ENCODE measurements at regions not wholly inside any gene's neighbourhood (a gene's known extent, or its start where the extent isn't known, plus 50 kb on each side); places are given as distances from the start of the nearest gene placed in this dataset.

DNA sequence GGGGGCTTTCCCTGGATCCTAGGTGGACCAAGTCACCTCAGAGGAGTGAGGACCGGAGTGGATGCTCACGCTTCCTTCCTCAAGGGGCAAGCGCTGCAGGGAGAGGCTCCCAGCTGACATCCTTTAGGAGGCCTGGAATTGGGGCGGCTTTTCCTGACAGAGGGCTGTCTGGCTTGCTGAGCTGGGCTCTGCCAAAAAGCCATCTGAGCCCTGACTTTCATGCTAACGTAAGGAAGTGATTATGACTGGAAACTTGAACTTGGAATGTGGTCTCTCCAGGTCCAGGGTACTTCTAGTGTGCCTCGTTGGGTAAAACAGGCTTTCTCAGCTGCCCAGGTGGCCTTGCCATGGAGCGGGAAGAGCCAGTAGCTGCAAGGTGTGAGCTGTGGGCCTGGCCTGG, 268.3 kb upstream of the SPRED2 start:
- no peak for DNase-seq
- no peak overlapping the region for H3K4me3 ChIP-seq
- no peaks in the 10 kb centered on the region for H3K36me3 ChIP-seq
- no peaks in the 10 kb centered on the region for H3K9me3 ChIP-seq (replicated peaks)
- H3K27me3 ChIP-seq (ENCODE audit: low read depth): peaks cover 63% of the 10 kb centered on the region
- H3K4me1 ChIP-seq: no peaks in the 10 kb centered on the region
- TF ChIP-seq, protein P1, sequence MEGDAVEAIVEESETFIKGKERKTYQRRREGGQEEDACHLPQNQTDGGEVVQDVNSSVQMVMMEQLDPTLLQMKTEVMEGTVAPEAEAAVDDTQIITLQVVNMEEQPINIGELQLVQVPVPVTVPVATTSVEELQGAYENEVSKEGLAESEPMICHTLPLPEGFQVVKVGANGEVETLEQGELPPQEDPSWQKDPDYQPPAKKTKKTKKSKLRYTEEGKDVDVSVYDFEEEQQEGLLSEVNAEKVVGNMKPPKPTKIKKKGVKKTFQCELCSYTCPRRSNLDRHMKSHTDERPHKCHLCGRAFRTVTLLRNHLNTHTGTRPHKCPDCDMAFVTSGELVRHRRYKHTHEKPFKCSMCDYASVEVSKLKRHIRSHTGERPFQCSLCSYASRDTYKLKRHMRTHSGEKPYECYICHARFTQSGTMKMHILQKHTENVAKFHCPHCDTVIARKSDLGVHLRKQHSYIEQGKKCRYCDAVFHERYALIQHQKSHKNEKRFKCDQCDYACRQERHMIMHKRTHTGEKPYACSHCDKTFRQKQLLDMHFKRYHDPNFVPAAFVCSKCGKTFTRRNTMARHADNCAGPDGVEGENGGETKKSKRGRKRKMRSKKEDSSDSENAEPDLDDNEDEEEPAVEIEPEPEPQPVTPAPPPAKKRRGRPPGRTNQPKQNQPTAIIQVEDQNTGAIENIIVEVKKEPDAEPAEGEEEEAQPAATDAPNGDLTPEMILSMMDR (IDR thresholded peaks at IDR 0.05; ENCODE audit: borderline replicate concordance): no peak
- H3K27ac ChIP-seq (replicated peaks): no peak overlapping the region
- intact Hi-C loops (cut with micrococcal nuclease): no loop called here

DNA sequence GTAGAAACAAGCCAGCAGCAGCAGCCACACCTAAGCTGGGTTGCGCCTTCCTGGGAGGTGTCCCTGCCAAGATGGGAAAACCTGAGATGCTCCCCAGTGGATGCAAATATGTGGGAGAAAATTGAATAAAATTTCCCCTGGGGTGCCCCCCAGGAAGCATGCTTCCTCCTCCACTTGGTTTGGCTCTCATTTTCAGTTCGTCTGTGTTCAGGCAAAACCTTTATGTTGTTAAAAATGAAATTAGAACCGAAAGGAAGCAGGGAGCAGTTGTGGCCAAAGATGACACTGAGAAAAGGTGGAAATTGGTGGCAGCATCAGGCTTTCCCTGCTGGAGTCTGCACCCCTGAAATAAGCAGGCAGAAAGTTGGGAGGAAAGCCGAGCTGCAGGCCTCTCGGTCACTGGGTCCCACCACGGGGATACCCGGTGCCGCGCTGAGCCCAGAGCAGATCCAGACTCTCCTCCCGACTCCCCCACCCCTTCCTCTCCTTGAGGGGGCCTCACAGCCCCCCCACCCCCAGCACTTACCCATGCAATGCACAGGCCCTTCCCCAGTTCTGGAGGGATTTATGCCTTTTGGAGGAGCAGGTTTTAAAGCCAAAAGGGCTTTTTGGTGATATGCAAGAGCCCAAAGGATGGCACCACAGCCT, 267.7 kb upstream of the SPRED2 start:
- H3K4me1 ChIP-seq: no peaks in the 10 kb centered on the region

DNA sequence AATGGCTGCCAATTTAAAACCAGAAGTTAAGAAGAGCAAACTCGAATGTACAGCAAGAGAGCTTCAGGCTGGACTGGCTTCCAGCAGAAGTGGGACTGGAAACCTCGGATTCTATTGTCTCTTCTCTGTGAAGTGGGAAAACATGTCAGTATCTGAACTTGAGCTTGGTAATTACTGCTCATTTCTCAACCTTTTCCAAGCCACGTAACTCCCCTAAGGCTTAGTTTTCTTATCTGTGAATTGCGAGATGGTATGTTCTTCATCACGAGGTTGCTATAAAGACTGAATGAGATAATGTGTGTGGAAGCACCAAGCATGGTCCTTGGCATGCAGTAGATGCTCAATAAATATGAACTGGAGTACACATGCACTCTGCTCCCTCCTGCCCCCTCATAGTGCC, 259.4 kb upstream of the SPRED2 start:
- intact Hi-C loops (cut with micrococcal nuclease): no loop called here

More for the DNA sequence above, 267.7 kb upstream of the SPRED2 start:
- Histone ChIP-seq H3K36me3 (no peaks in the 10 kb centered on the region), H3K27me3 (ENCODE audit: low read depth) (peaks cover 63% of the 10 kb centered on the region), H3K9me3 (replicated peaks) (no peaks in the 10 kb centered on the region), H3K27ac (replicated peaks) (no peak overlapping the region), H3K4me3 (no peak overlapping the region)
- DNase-seq: no peak
- TF ChIP-seq, protein P1 (IDR thresholded peaks at IDR 0.05; ENCODE audit: borderline replicate concordance): no peak
- intact Hi-C loops (cut with micrococcal nuclease): no loop called here

DNA sequence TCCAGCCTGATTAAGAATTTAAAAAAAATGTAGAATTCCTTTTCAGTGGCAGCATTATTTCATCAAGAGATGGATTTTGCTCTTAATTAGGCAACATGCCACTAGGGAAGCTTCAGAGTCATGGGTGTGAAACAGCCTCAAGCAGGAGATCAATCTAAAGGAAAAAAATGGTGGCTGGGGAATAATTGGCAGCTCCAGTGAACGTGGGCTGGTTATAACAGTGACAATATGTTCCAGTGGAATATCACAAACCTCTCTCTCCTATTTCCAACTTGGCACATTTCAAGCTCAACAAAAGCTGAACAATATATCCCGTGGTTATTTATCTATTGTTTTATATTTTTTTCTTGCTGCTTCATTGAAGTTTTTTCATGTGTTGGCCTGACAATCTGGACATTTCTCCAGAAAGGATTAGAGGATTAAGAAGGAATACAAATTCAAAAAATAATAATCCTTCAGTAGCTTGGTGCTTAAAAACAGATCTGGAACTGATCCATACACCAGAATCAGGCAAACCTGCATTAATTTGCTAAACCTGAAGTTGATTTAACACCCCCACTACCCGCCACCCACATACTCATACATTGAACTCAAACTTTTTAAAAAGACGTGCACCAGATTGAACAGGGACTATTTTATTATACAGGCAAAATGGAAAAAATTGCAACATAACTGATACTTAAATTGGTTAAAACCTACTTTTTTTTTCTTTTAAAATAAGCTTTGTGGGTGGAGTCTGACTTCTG, 255.9 kb upstream of the SPRED2 start:
- Histone ChIP-seq H3K9me3 (replicated peaks) (no peaks in the 10 kb centered on the region), H3K4me1 (peaks cover 9% of the 10 kb centered on the region), H3K27ac (replicated peaks) (no peak overlapping the region), H3K27me3 (ENCODE audit: low read depth) (peaks cover 55% of the 10 kb centered on the region), H3K36me3 (no peaks in the 10 kb centered on the region), H3K4me3 (no peak overlapping the region)
- TF ChIP-seq, protein P1 (IDR thresholded peaks at IDR 0.05; ENCODE audit: borderline replicate concordance): no peak
- no peak for DNase-seq
- intact Hi-C loops (cut with micrococcal nuclease): no loop called here

More for the DNA sequence above, 259.4 kb upstream of the SPRED2 start:
- no peak for DNase-seq
- Histone ChIP-seq H3K36me3 (no peaks in the 10 kb centered on the region), H3K4me3 (no peak overlapping the region), H3K27me3 (ENCODE audit: low read depth) (peaks cover 39% of the 10 kb centered on the region), H3K9me3 (replicated peaks) (no peaks in the 10 kb centered on the region), H3K27ac (replicated peaks) (no peak overlapping the region), H3K4me1 (peaks cover 9% of the 10 kb centered on the region)
- TF ChIP-seq, protein P1 (IDR thresholded peaks at IDR 0.05; ENCODE audit: borderline replicate concordance): no peak

DNA sequence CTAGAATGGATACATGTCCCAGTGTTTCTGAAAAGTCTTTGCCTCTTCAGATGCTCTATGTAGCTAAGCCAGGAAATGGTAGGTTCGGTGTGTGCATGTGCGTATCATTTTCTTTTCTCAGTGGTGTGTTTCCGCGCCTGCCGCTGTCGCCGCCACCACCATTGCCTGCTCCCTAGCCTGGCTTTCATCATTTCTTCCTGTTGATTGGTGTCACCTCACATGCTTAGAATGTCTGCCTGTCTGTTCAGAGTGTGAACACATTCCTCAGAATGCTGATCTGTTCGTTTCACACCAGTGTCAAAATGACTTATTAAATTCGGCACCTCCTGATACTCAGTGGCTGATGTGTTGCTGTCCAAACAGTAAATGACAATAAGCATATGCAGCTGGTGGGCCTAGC, 255.2 kb upstream of the SPRED2 start:
- no peak for DNase-seq
- intact Hi-C loops (cut with micrococcal nuclease): no loop called here
- peaks cover 49% of the 10 kb centered on the region for H3K27me3 ChIP-seq (ENCODE audit: low read depth)
- TF ChIP-seq, protein P1 (IDR thresholded peaks at IDR 0.05; ENCODE audit: borderline replicate concordance): no peak
- no peak overlapping the region for H3K27ac ChIP-seq (replicated peaks)
- no peak overlapping the region for H3K4me3 ChIP-seq
- no peaks in the 10 kb centered on the region for H3K36me3 ChIP-seq
- H3K9me3 ChIP-seq (replicated peaks): no peaks in the 10 kb centered on the region
- peaks cover 9% of the 10 kb centered on the region for H3K4me1 ChIP-seq
